Transverse colon (tissue), 4 donors: ENCODE measurements at regions not wholly inside any gene's neighbourhood (a gene's known extent, or its start where the extent isn't known, plus 50 kb on each side); places are given as distances from the start of the nearest gene placed in this dataset.

ENCODE experiments used
- DNase-seq: peaks from one replicate; pipeline ENCODE4 v3.0.0-alpha.2; 2019
- H3K27ac ChIP-seq, 4 donors: fragments of 200-600 bp; sonication (generic); 2 replicates each; pipeline ENCODE4 v1.5.1; 2016 to 2018; ENCODE audit warnings: inconsistent platforms in 4 of 4
- H3K27me3 ChIP-seq: fragments of 200-600 bp; sonication (generic); 2 replicates; pipeline ENCODE4 v1.5.1; 2017; ENCODE audit warnings: inconsistent platforms
- H3K36me3 ChIP-seq, 4 donors: fragments of 200-600 bp; sonication (generic); 2 replicates each; pipeline ENCODE4 v1.5.1; 2017 to 2019; ENCODE audit warnings: inconsistent platforms in 4 of 4
- H3K4me1 ChIP-seq, 4 donors: fragments of 200-600 bp; sonication (generic); 2 replicates each; pipeline ENCODE4 v1.5.1; 2017 to 2020; ENCODE audit warnings: inconsistent platforms in 4 of 4
- H3K4me3 ChIP-seq, 4 donors: fragments of 200-600 bp; sonication (generic); 1 replicate in 1 of 4; 2 replicates in 3 of 4; pipeline versions ENCODE4 v1.5.1 to v1.6.1; 2017 to 2019; ENCODE audit warnings: inconsistent platforms in 4 of 4
- H3K9me3 ChIP-seq, 2 donors: fragments of 200-600 bp; sonication (generic); 2 replicates each; pipeline ENCODE4 v1.5.1; 2017 to 2019; ENCODE audit warnings: inconsistent platforms in 2 of 2
- CTCF ChIP-seq, 5 experiments: fragments of 200-600 bp in 3 of 5; fragments of 450-650 bp in 2 of 5; sonication (generic) in 3 of 5; IDR thresholded peaks; 1 replicate in 2 of 5; 2 replicates in 3 of 5; pipeline ENCODE4 v1.5.1; 2016 to 2017; ENCODE audit warnings: antibody characterized with exemption in 5 of 5, inconsistent platforms in 3 of 5, mild to moderate bottlenecking in 2 of 5, moderate library complexity in 1 of 5
- EP300 ChIP-seq: sonication (generic); formaldehyde crosslinking; IDR thresholded peaks from one replicate; pipeline ENCODE4 v1.6.1; 2017; ENCODE audit warnings: antibody characterized with exemption, low read depth
- POLR2A ChIP-seq: fragments of 450-650 bp; IDR thresholded peaks from one replicate; pipeline ENCODE4 v1.6.1; 2016; ENCODE audit warnings: antibody characterized with exemption, mild to moderate bottlenecking, moderate library complexity
- POLR2AphosphoS5 ChIP-seq, 3 donors: sonication (generic); formaldehyde crosslinking; IDR thresholded peaks; one replicate each; pipeline ENCODE4 v1.6.1; 2016; ENCODE audit warnings: antibody characterized with exemption in 3 of 3
- WGBS, 2 donors: methylation state at CpG; one replicate each; pipeline ENCODE4 v1.1.5; 2018; ENCODE audit warnings: low coverage in 1 of 2; 5-methylcytosine and 5-hydroxymethylcytosine counted together
- in situ Hi-C, 4 donors: fragments of 200-750 bp; cut with MboI; loops; one replicate each; pipeline versions ENCODE4 v1.15.0 to v1.15.1; 2017; ENCODE audit warnings: low sequenced_read_pairs in 3 of 4, low pct_ligation_motif_present in 1 of 4, low pct_unique_long_range_greater_than_20kb in 1 of 4
- intact Hi-C: fragments of 100-400 bp; cut with DNase I; formaldehyde crosslinking; loops from one replicate; pipeline ENCODE4 v1.15.1; 2023; ENCODE audit warnings: low total_unique reads

GRCh38 chr15:47844437-47844836 lies 127.1 kb downstream of the SEMA6D start:
- TF ChIP-seq EP300 (no peak), CTCF (IDR thresholded peaks at IDR 0.05) (no peak), POLR2AphosphoS5 (IDR thresholded peaks at IDR 0.05) (no peak), POLR2A (no peak)
- intact Hi-C loops, result no loop called here
- Histone ChIP-seq H3K27me3 (no peaks in the 10 kb centered on the region), H3K9me3 (no peaks in the 10 kb centered on the region), H3K4me3 (no peak overlapping the region), H3K27ac (no peak overlapping the region), H3K4me1 (no peaks in the 10 kb centered on the region), H3K36me3 (no peaks in the 10 kb centered on the region)
- 72% methylated on average over 2 of the region's 2 CpGs; no CpG with 5 or more reads in 1 of the 2 donors for WGBS, 2 donors
- in situ Hi-C loops, result no loop called here
- no peak for DNase-seq

- in situ Hi-C loops, result no loop called here
- Histone ChIP-seq H3K36me3 (no peaks in the 10 kb centered on the region), H3K9me3 (no peaks in the 10 kb centered on the region), H3K4me1 (no peaks in the 10 kb centered on the region), H3K4me3 (no peak overlapping the region), H3K27me3 (no peaks in the 10 kb centered on the region), H3K27ac (no peak overlapping the region)
- DNase-seq, result no peak
- WGBS, 2 donors, result 72 to 78% methylated on average over 2 of the region's 2 CpGs
- intact Hi-C loops, result no loop called here
- TF ChIP-seq POLR2A (no peak), EP300 (no peak), POLR2AphosphoS5 (IDR thresholded peaks at IDR 0.05) (no peak), CTCF (IDR thresholded peaks at IDR 0.05) (no peak)
Measured at GRCh38 chr15:47846128-47846868, 129.0 kb downstream of the SEMA6D start.

- H3K4me3 ChIP-seq, result no peak overlapping the region
- intact Hi-C loops, result no loop called here
- 61 to 73% methylated on average over 3 of the region's 3 CpGs for WGBS, 2 donors
- no peaks in the 10 kb centered on the region for H3K9me3 ChIP-seq
- no peaks in the 10 kb centered on the region for H3K36me3 ChIP-seq
- H3K27me3 ChIP-seq, result no peaks in the 10 kb centered on the region
- in situ Hi-C loops, result no loop called here
- TF ChIP-seq POLR2AphosphoS5 (IDR thresholded peaks at IDR 0.05) (no peak), CTCF (IDR thresholded peaks at IDR 0.05) (no peak), EP300 (no peak), POLR2A (no peak)
- no peak overlapping the region for H3K27ac ChIP-seq
- no peaks in the 10 kb centered on the region for H3K4me1 ChIP-seq
- DNase-seq, result no peak
Measured at GRCh38 chr15:47846876-47847275, 129.6 kb downstream of the SEMA6D start.

- 77 to 95% methylated on average over 2 to 5 of the region's 5 CpGs for WGBS, 2 donors
- TF ChIP-seq CTCF (IDR thresholded peaks at IDR 0.05) (no peak), POLR2AphosphoS5 (IDR thresholded peaks at IDR 0.05) (no peak), EP300 (no peak), POLR2A (no peak)
- no peak overlapping the region for H3K27ac ChIP-seq
- no peaks in the 10 kb centered on the region for H3K9me3 ChIP-seq
- no peaks in the 10 kb centered on the region for H3K27me3 ChIP-seq
- no peaks in the 10 kb centered on the region for H3K4me1 ChIP-seq
- in situ Hi-C loops, result no loop called here
- no peak for DNase-seq
- intact Hi-C loops, result no loop called here
- no peaks in the 10 kb centered on the region for H3K36me3 ChIP-seq
- H3K4me3 ChIP-seq, result no peak overlapping the region
Measured at GRCh38 chr15:47856071-47856470, 138.8 kb downstream of the SEMA6D start.
